CD14-positive monocyte (primary cell): ENCODE measurements at regions not wholly inside any gene's neighbourhood (a gene's known extent, or its start where the extent isn't known, plus 50 kb on each side); places are given as distances from the start of the nearest gene placed in this dataset.

Source experiments
- DNase-seq, 3 donors: peaks; one replicate each; pipeline ENCODE4 v3.0.0-alpha.2; 2011 to 2022
- H2AFZ ChIP-seq: 2 replicates; pipeline ENCODE4 v1.6.0; 2012; ENCODE audit warnings: mild to moderate bottlenecking, low read depth, low read length, inconsistent platforms; ENCODE audit not compliant: insufficient read depth, poor library complexity, severe bottlenecking
- H3K27ac ChIP-seq, 2 donors: 1 replicate in 1 of 2; 2 replicates in 1 of 2; pipeline ENCODE4 v1.5.1; 2012 to 2013; ENCODE audit warnings: low read length in 2 of 2, control low read depth in 1 of 2, inconsistent platforms in 1 of 2, low read depth in 1 of 2, mild to moderate bottlenecking in 1 of 2
- H3K27me3 ChIP-seq, 2 donors: one replicate each; pipeline versions ENCODE4 v1.6.0 to v1.6.1; 2011 to 2013; ENCODE audit warnings: low read length in 2 of 2; ENCODE audit not compliant: control insufficient read depth in 2 of 2, insufficient read depth in 2 of 2
- H3K36me3 ChIP-seq, 2 donors: replicated peaks in 1 of 2; 1 replicate in 1 of 2; 2 replicates in 1 of 2; pipeline versions ENCODE4 v1.5.1 to v1.6.1; 2012 to 2013; ENCODE audit warnings: low read length in 2 of 2, control low read depth in 1 of 2, inconsistent platforms in 1 of 2, mild to moderate bottlenecking in 1 of 2; ENCODE audit not compliant: insufficient read depth in 2 of 2, control insufficient read depth in 1 of 2
- H3K4me1 ChIP-seq, 2 donors: 1 replicate in 1 of 2; 2 replicates in 1 of 2; pipeline versions ENCODE4 v1.5.1 to v1.6.1; 2012 to 2013; ENCODE audit warnings: low read length in 2 of 2, control low read depth in 1 of 2, inconsistent platforms in 1 of 2, mild to moderate bottlenecking in 1 of 2, moderate library complexity in 1 of 2; ENCODE audit not compliant: insufficient read depth in 2 of 2, control insufficient read depth in 1 of 2
- H3K4me2 ChIP-seq: replicated peaks from 2 replicates; pipeline ENCODE3; 2012; ENCODE audit warnings: low read length, moderate library complexity, mild to moderate bottlenecking; ENCODE audit not compliant: poor library complexity, severe bottlenecking; ENCODE audit errors: extremely low read depth
- H3K4me3 ChIP-seq, 3 experiments: fragments of 200-600 bp in 1 of 3; sonication (generic) in 1 of 3; replicated peaks in 1 of 3; 1 replicate in 2 of 3; 2 replicates in 1 of 3; pipeline ENCODE4 v1.5.1; 2011 to 2013; ENCODE audit warnings: low read length in 3 of 3, mild to moderate bottlenecking in 3 of 3, control low read depth in 2 of 3, low read depth in 2 of 3, inconsistent platforms in 1 of 3, moderate library complexity in 1 of 3
- H3K79me2 ChIP-seq: 2 replicates; pipeline ENCODE4 v1.6.0; 2012; ENCODE audit warnings: mild to moderate bottlenecking, control low read depth, inconsistent platforms, low read length, moderate library complexity; ENCODE audit not compliant: insufficient read depth
- H3K9ac ChIP-seq: 2 replicates; pipeline ENCODE4 v1.6.0; 2017; ENCODE audit warnings: low read length, mild to moderate bottlenecking; ENCODE audit not compliant: insufficient read depth, poor library complexity, severe bottlenecking
- H3K9me3 ChIP-seq, 2 donors: replicated peaks in 1 of 2; 1 replicate in 1 of 2; 2 replicates in 1 of 2; pipeline versions ENCODE4 v1.5.1 to v1.6.1; 2012 to 2013; ENCODE audit warnings: low read length in 2 of 2, control low read depth in 1 of 2; ENCODE audit not compliant: control insufficient read depth in 1 of 2, insufficient read depth in 1 of 2
- H4K20me1 ChIP-seq: 2 replicates; pipeline ENCODE4 v1.6.0; 2012; ENCODE audit warnings: mild to moderate bottlenecking, low read length, control low read depth, moderate library complexity; ENCODE audit not compliant: insufficient read depth
- H3K27ac Mint-ChIP-seq, 7 donors: one replicate each; pipeline ENCODE4 v1.8.0; 2020; ENCODE audit warnings: mild to moderate bottlenecking in 7 of 7, mixed read lengths in 7 of 7, moderate library complexity in 6 of 7, inconsistent platforms in 2 of 7
- H3K27me3 Mint-ChIP-seq, 3 donors: one replicate each; pipeline ENCODE4 v1.8.0; 2021 to 2022; ENCODE audit warnings: low read depth in 3 of 3, mild to moderate bottlenecking in 3 of 3, mixed read lengths in 3 of 3, moderate library complexity in 3 of 3, inconsistent platforms in 1 of 3
- H3K36me3 Mint-ChIP-seq, 2 donors: one replicate each; pipeline ENCODE4 v1.8.0; 2020; ENCODE audit warnings: mixed read lengths in 2 of 2, inconsistent platforms in 1 of 2, mild to moderate bottlenecking in 1 of 2
- H3K4me1 Mint-ChIP-seq: one replicate; pipeline ENCODE4 v1.8.0; 2020; ENCODE audit warnings: mild to moderate bottlenecking, mixed read lengths
- H3K4me3 Mint-ChIP-seq, 2 donors: one replicate each; pipeline ENCODE4 v1.8.0; 2020; ENCODE audit warnings: mild to moderate bottlenecking in 2 of 2, mixed read lengths in 2 of 2, moderate library complexity in 1 of 2
- H3K9me3 Mint-ChIP-seq, 7 donors: one replicate each; pipeline ENCODE4 v1.8.0; 2020 to 2022; ENCODE audit warnings: mixed read lengths in 7 of 7, mild to moderate bottlenecking in 6 of 7, moderate library complexity in 6 of 7, inconsistent platforms in 2 of 7
- WGBS: methylation state at CpG from one replicate; pipeline ENCODE4 v1.1.5; 2013; ENCODE audit warnings: missing lambda C conversion rate; ENCODE audit not compliant: insufficient coverage; 5-methylcytosine and 5-hydroxymethylcytosine counted together
- intact Hi-C, 2 donors: fragments of 100-400 bp; cut with micrococcal nuclease; formaldehyde crosslinking; loops; one replicate each; pipeline versions ENCODE4 v1.15.0 to v1.15.1; 2023
- TF ChIP-seq, protein P1 (sequence below): fragments of 200-600 bp; IDR thresholded peaks from one replicate; pipeline ENCODE4 v1.8.0; 2022; ENCODE audit warnings: antibody characterized with exemption, mild to moderate bottlenecking

DNA sequence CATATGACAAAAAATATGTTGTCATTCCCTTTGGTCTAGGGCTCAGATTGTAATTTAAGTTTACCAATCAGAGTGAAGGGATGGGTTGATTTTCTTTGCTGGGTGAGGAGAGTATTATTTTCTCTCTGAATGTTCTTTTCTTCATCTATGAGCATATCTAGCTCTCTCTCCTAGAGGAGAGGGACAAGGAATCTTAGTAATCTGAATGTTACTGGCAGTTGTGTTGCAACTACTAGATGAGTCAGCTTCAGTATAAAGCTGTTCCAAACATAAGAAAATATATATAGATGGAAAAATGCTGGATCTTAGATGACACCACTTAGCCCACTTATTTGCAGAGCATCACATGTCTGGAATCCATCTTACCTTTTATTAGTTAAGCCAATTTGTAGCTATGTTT, 259.3 kb downstream of the TUSC1 start:
- Histone ChIP-seq H3K27me3 (no peaks in the 10 kb centered on the region), H3K4me3 (no peak overlapping the region), H3K27ac (no peak overlapping the region), H3K36me3 (no peaks in the 10 kb centered on the region), H3K9ac (no peak overlapping the region), H4K20me1 (no peaks in the 10 kb centered on the region), H3K9me3 (no peaks in the 10 kb centered on the region), H3K4me2 (no peak overlapping the region), H3K4me1 (no peaks in the 10 kb centered on the region), H2AFZ (no peak overlapping the region), H3K79me2 (no peaks in the 10 kb centered on the region)
- no peak for DNase-seq
- H3K27ac Mint-ChIP-seq, result no peak overlapping the region
- TF ChIP-seq, protein P1, sequence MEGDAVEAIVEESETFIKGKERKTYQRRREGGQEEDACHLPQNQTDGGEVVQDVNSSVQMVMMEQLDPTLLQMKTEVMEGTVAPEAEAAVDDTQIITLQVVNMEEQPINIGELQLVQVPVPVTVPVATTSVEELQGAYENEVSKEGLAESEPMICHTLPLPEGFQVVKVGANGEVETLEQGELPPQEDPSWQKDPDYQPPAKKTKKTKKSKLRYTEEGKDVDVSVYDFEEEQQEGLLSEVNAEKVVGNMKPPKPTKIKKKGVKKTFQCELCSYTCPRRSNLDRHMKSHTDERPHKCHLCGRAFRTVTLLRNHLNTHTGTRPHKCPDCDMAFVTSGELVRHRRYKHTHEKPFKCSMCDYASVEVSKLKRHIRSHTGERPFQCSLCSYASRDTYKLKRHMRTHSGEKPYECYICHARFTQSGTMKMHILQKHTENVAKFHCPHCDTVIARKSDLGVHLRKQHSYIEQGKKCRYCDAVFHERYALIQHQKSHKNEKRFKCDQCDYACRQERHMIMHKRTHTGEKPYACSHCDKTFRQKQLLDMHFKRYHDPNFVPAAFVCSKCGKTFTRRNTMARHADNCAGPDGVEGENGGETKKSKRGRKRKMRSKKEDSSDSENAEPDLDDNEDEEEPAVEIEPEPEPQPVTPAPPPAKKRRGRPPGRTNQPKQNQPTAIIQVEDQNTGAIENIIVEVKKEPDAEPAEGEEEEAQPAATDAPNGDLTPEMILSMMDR, result no peak
- no peaks in the 10 kb centered on the region for H3K36me3 Mint-ChIP-seq
- intact Hi-C loops, result no loop called here
- H3K27me3 Mint-ChIP-seq, result no peaks in the 10 kb centered on the region
- H3K4me3 Mint-ChIP-seq, result no peak overlapping the region
- peaks cover 0 to 2% (median 0%) of the 10 kb centered on the region in 7 donors for H3K9me3 Mint-ChIP-seq
- H3K4me1 Mint-ChIP-seq, result no peaks in the 10 kb centered on the region

GRCh38 chr9:25415718-25416117, 262.5 kb downstream of the TUSC1 start:
- Histone ChIP-seq H3K9ac (no peak overlapping the region), H3K27ac (no peak overlapping the region), H3K4me3 (no peak overlapping the region), H3K9me3 (no peaks in the 10 kb centered on the region), H4K20me1 (no peaks in the 10 kb centered on the region), H3K36me3 (no peaks in the 10 kb centered on the region), H3K79me2 (no peaks in the 10 kb centered on the region), H2AFZ (no peak overlapping the region), H3K4me1 (no peaks in the 10 kb centered on the region), H3K4me2 (no peak overlapping the region), H3K27me3 (no peaks in the 10 kb centered on the region)
- intact Hi-C loops, result no loop called here
- TF ChIP-seq, protein P1, result no peak
- H3K27me3 Mint-ChIP-seq, result no peaks in the 10 kb centered on the region
- no peaks in the 10 kb centered on the region for H3K36me3 Mint-ChIP-seq
- no peak overlapping the region for H3K4me3 Mint-ChIP-seq
- WGBS, result no CpG with 5 or more reads among the region's 1 CpG
- no peak for DNase-seq
- no peaks in the 10 kb centered on the region for H3K4me1 Mint-ChIP-seq
- peaks cover 0 to 6% (median 0%) of the 10 kb centered on the region in 7 donors for H3K9me3 Mint-ChIP-seq
- H3K27ac Mint-ChIP-seq, result no peak overlapping the region
